GM21360 (cell line): ENCODE measurements at regions not wholly inside any gene's neighbourhood (a gene's known extent, or its start where the extent isn't known, plus 50 kb on each side); places are given as distances from the start of the nearest gene placed in this dataset.
A peak's percentile ranks its signal among the peaks of the same experiment; 100 is the strongest.
"Not testable (repeated sequence)": the region's sequence is repeated elsewhere in the genome, so short reads cannot be mapped to it uniquely, and the experiment has no call there.

Experiments
- ATAC-seq: cut with Tn5 transposase; IDR thresholded peaks from one replicate; pipeline ENCODE4 v1.9.1; 2021; ENCODE audit warnings: mild to moderate bottlenecking, moderate library complexity; ENCODE audit not compliant: unreplicated experiment

- not testable (repeated sequence) for ATAC-seq
Observed at GRCh38 chr17:15802917-15803316, 70.8 kb downstream of the TBC1D26 start.

GRCh38 chr17:15806825-15807224 lies 74.7 kb downstream of the TBC1D26 start:
- ATAC-seq: not testable (repeated sequence)

- ATAC-seq: not testable (repeated sequence)
Observed at GRCh38 chr17:15813388-15813787, 81.3 kb downstream of the TBC1D26 start.

- ATAC-seq: not testable (repeated sequence)
Observed at GRCh38 chr17:15814003-15814402, 81.9 kb downstream of the TBC1D26 start.

- ATAC-seq: not testable (repeated sequence)
Observed at GRCh38 chr17:15817861-15818260, 85.8 kb downstream of the TBC1D26 start.

- not testable (repeated sequence) for ATAC-seq
Observed at GRCh38 chr17:15822280-15822679, 90.2 kb downstream of the TBC1D26 start.

- not testable (repeated sequence) for ATAC-seq
Observed at GRCh38 chr17:15828727-15829314, 96.7 kb downstream of the TBC1D26 start.

- ATAC-seq: not testable (repeated sequence)
Observed at GRCh38 chr17:15830221-15830620, 98.1 kb downstream of the TBC1D26 start.

- peak; percentile 91 for ATAC-seq
Observed at GRCh38 chr17:15831182-15831581, 99.1 kb downstream of the TBC1D26 start.

GRCh38 chr17:15832921-15833480 lies 100.9 kb downstream of the TBC1D26 start:
- ATAC-seq: peak; percentile 37

GRCh38 chr17:15833890-15834289 lies 101.8 kb downstream of the TBC1D26 start:
- not testable (repeated sequence) for ATAC-seq

- not testable (repeated sequence) for ATAC-seq
Observed at GRCh38 chr17:15835481-15835880, 103.4 kb downstream of the TBC1D26 start.

- not testable (repeated sequence) for ATAC-seq
Observed at GRCh38 chr17:15836249-15836982, 104.3 kb downstream of the TBC1D26 start.

- not testable (repeated sequence) for ATAC-seq
Observed at GRCh38 chr17:15836991-15837390, 104.9 kb downstream of the TBC1D26 start.

GRCh38 chr17:15847447-15848229 lies 97.3 kb upstream of the ADORA2B start:
- ATAC-seq: not testable (repeated sequence)

- not testable (repeated sequence) for ATAC-seq
Observed at GRCh38 chr17:15849054-15849453, 95.9 kb upstream of the ADORA2B start.

- not testable (repeated sequence) for ATAC-seq
Observed at GRCh38 chr17:15850071-15850470, 94.9 kb upstream of the ADORA2B start.

- not testable (repeated sequence) for ATAC-seq
Observed at GRCh38 chr17:15850687-15851086, 94.2 kb upstream of the ADORA2B start.

- ATAC-seq: not testable (repeated sequence)
Observed at GRCh38 chr17:15852863-15853262, 92.1 kb upstream of the ADORA2B start.

GRCh38 chr17:15856191-15856590 lies 88.7 kb upstream of the ADORA2B start:
- not testable (repeated sequence) for ATAC-seq

- ATAC-seq: not testable (repeated sequence)
Observed at GRCh38 chr17:15856745-15857144, 88.2 kb upstream of the ADORA2B start.
